NCI-H524 treated with DMSO at 0.1 percent for 48 hours (cell line): ENCODE measurements at regions not wholly inside any gene's neighbourhood (a gene's known extent, or its start where the extent isn't known, plus 50 kb on each side); places are given as distances from the start of the nearest gene placed in this dataset.
"Not testable (repeated sequence)": the region's sequence is repeated elsewhere in the genome, so short reads cannot be mapped to it uniquely, and the experiment has no call there.

Source experiments
- DNase-seq: peaks from one replicate; lab custom pipeline; 2025; lab: John Stamatoyannopoulos, UW

DNA sequence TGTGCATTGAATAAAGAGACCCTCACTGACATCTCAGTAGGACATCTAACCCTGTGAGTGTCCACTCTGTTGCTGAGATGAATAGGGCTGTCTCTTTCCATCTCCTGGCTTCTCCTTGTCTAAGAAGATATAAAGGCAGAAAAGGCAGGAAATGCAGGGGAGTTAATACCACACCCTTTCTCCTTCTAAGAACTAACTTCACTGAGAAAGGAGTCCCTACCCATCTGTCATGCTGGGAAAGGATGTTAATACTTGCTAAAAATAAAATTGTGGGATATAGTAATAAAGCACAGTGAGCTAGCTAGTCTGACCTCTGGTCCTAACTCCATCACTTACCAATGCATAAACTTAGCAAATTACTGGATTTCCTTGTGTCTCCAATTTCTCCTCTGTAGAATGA lies 213.9 kb upstream of the FIGN start:
- DNase-seq: no peak

- DNase-seq: no peak
Measured at GRCh38 chr2:163944347-163944737, 208.5 kb upstream of the FIGN start.

DNA sequence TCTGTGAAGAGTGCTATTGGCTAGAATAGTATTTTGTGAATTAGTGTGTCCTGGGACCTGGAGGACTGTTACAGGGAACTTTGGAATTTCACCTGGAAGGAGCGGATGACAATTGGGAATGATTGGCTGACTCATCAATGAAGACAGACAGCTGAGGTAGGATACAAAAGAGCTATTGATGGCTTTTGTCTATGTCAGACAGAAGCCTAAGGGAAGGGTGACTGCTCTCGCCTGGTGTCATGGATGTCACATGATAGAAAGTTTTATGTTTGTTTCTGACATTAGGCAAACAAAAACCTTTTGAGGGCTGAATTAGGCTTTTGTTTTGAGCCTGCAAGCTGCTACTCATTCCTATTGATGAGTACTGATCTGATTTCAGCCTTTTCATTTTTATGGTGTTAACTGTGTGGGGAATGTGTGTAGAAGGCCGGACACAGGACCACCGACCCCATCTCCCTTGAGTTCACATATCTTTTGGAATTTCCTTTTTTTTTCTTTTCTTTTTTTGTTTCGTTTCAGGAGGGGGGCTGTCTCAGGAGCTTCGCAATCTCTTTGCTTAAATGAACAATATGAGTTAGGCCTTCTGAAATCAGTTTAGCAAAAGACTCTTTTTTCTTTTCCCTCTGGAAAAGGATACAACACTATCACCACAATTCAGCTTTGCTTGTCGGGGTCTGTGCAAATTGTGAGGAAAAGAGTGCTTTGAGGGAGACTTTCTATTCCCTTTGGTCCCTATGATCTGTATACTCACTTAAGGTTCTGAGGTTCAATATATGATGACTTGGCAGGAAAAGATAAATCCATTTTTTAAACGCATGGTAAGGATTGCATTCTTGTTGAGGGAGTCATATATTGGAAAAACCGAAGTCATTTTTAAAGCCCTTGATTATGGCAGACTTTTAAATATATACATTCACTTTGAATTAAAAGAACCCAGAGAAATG lies 207.9 kb upstream of the FIGN start:
- no peak for DNase-seq

GRCh38 chr2:163934131-163934530 lies 198.3 kb upstream of the FIGN start:
- no peak for DNase-seq

DNA sequence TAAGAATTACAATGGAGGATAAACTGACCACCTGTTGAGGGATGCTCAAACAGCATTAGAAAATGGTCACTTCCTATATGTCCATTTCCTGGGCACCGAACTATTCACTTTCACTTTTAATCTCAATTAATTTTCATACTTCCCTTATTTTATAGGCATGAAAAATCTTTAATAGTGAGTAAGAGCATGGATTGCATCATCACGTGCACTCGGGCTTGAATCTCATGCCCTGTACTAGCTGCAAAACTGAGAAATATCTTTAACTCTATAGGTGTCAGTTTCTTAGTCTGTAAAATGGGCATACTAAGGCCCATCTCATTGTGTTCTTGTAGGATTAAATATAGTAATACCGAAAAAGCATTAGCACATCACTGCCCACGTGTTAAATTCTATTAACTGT lies 183.9 kb upstream of the FIGN start:
- DNase-seq: no peak

DNA sequence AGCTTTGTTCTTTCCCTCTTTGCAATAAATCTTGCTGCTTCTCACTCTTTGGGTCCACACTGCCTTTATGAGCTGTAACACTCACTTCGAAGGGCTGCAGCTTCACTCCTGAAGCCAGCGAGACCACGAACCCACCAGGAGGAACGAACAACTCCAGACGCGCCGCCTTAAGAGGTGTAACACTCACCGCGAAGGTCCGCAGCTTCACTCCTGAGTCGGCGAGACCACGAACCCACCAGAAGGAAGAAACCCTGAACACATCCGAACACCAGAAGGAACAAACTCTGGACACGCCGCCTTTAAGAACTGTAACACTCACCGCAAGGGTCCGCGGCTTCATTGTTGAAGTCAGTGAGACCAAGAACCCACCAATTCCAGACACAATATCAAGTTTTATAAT lies 178.7 kb upstream of the FIGN start:
- DNase-seq: not testable (repeated sequence)

DNA sequence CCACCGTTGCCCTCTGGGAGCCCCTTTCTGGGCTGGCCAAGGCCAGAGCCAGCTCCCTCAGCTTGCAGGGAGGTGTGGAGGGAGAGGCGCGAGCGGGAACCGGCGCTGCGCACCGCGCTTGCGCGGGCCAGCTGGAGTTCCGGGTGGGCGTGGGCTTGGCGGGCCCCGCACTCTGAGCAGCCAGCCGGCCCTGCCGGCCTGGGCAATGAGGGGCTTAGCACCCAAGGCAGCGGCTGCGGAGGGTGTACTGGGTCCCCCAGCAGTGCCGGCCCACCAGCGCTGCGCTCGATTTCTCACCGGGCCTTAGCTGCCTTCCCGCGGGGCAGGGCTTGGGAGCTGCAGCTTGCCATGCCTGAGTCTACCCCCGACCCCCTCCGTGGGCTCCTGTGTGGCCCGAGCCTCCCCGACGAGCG lies 177.7 kb upstream of the FIGN start:
- not testable (repeated sequence) for DNase-seq

GRCh38 chr2:163909411-163910080 lies 173.7 kb upstream of the FIGN start:
- DNase-seq: no peak

DNA sequence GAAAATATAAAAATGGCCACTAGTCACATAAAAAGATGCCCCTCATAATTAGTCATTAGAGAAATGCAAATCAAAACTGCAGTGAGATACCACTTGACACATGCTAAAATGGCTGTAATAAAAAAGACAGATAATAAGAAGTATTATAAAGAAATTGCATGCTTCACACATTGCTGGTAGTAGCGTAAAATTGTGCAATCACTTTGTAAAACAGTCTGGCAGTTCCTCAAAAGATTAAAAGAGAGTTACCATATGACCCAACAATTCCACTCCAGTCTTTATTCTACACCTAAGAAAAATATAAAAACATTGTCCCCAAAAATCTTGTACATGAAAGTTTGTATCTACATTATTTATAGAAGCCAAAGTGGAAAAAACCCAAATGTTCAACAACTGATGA lies 170.6 kb upstream of the FIGN start:
- DNase-seq: no peak

DNA sequence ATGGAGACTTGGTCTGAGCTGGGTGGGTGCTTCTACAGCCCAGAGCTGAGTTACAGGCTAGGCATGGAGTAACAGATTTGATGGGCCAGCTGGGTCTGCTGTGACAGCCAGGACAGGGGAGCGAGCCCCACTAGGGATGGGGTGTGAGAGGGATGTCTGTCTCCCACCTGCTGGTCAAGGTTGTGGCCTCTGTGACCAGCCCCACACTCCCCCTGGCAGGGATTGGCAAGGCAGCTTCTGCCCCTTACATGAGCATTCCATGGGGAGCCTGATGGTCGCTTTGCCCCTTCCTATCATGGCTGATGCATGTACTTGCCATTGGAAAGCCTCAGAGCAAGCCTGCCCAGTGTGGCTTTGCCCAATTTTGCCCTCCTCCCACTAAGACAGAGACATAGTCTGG lies 162.0 kb upstream of the FIGN start:
- DNase-seq: no peak

DNA sequence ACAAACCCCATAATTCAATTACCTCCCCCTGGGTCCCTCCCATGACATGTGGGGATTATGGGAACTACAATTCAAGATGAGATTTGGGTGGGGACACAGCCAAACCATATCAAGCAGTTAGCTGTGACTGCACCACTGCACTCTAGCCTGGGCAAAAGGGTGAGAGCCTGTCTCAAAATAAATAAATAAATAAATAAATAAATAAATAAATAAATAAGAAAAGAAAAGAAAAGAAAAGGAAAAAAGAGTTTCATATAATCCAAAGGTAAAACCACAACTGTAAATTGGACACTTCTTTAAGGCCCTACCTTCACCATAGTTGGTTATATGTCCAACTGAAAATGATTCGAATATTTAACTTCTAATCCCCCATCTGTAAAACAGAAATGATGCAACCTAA lies 157.6 kb upstream of the FIGN start:
- not testable (repeated sequence) for DNase-seq

GRCh38 chr2:163888591-163888990 lies 152.8 kb upstream of the FIGN start:
- no peak for DNase-seq

- DNase-seq: no peak
Measured at GRCh38 chr2:163887182-163887581, 151.4 kb upstream of the FIGN start.

DNA sequence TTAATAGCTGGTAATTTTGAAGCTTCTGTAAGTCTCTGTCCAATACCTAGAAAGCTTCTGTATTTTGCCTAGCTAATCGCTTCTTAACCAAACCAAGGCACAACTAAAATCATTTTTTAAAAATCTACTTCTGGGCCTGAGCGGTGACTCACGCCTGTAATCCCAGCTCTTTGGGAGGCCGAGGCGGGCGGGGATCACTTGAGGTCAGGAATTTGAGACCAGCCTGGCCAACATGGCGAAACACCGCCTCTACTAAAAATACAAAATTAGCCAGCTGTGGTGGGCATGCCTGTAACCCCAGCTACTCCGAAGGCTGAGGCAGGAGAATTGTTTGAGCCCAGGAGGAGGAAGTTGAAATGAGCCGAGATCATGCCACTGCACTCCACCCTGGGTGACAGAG lies 148.6 kb upstream of the FIGN start:
- DNase-seq: no peak

DNA sequence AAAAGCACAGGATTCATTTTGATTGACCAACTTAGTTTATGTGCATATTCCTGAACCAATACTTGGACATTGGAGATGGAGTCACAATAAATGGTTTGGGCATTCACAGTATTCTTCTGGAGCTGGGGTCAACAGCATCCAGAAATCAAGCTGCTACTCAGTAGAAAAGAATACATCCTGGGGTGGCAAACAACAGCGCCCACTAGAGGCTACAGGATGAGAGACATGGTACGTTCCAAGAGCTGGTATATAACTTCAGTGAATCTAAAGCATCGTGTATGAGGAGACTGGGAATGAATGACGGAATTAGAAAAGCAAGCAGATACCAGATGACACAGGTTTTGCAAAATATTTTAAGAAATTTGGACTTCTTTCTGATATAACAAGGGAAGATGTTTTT lies 142.9 kb upstream of the FIGN start:
- no peak for DNase-seq

- no peak for DNase-seq
Measured at GRCh38 chr2:163877316-163877715, 141.5 kb upstream of the FIGN start.

DNA sequence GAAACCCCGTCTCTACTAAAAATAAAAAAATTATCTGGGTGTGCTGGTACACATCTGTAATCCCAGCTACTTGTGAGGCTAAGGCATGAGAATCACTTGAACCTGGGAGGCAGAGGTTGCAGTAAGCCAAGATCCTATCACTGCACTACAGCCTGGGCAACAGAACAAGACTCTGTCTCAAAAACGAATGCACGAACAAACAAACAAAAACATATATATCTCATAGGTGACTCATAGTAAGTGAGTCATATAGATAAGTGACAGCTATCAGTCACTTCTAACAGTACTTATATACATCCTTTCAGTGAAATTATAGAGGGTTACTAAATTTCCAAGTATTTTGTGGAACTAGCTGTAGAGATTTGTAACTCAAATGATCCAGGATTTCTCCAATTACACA lies 127.3 kb upstream of the FIGN start:
- no peak for DNase-seq

DNA sequence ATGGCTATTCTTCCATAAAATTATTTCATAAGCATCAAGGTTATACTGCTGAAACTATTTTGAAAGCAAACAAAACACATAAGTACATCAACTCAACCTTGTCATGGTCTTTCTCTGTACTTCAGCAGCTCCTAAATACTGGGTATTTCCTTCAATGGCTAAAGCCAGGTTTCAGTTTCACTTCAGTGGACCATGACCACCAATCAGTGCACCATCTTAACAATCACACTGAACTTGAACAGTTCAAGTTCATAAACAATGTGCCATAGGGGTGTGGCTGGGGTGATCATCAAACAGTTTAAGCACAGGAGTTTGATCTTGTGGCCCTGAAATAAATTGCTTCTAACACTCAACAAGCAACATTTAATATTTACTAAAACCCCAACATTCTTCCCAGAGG lies 124.1 kb upstream of the FIGN start:
- no peak for DNase-seq

- no peak for DNase-seq
Measured at GRCh38 chr2:163856941-163857340, 121.1 kb upstream of the FIGN start.

DNA sequence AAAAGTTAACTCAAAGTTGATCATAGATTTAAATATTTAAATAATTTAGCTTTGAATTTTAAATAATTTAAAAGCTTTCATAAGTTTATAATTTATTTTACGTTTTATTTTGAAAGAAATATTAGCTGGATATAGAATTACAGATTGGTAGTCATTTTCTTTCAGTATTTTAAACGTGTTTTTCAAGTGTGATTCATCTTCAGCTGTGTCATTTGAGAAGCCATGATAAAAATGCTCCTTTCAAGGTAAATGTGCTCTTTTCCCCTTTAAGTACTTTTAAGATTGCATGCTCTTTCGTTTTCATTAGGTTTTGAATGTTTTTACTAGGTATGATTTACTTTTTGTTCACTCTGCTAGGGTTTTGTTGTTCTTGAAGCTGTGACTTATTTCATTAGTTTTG lies 116.8 kb upstream of the FIGN start:
- DNase-seq: no peak

GRCh38 chr2:163849756-163850435 lies 114.1 kb upstream of the FIGN start:
- DNase-seq: no peak

- no peak for DNase-seq
Measured at GRCh38 chr2:163838890-163839289, 103.1 kb upstream of the FIGN start.

GRCh38 chr2:163836167-163836566 lies 100.4 kb upstream of the FIGN start:
- DNase-seq: no peak
